ENCODE measurements at regions not wholly inside any gene's neighbourhood (a gene's known extent, or its start where the extent isn't known, plus 50 kb on each side); places are given as distances from the start of the nearest gene placed in this dataset.
"Not testable (repeated sequence)": the region's sequence is repeated elsewhere in the genome, so short reads cannot be mapped to it uniquely, and the experiment has no call there.

- H3K27me3 ChIP-seq (ENCODE audit: insufficient read depth, poor library complexity, severe bottlenecking); H3K36me3 ChIP-seq (ENCODE audit: low read depth); H3K4me3 ChIP-seq (ENCODE audit: severe bottlenecking); H3K4me1 ChIP-seq (ENCODE audit: insufficient read depth, poor library complexity, severe bottlenecking); H3K9me3 ChIP-seq (ENCODE audit: severe bottlenecking); DNase-seq (ENCODE audit: low spot score); ATAC-seq (ENCODE audit: low read depth); H3K27ac ChIP-seq (ENCODE audit: poor library complexity, severe bottlenecking): not testable (repeated sequence)
Measured at GRCh38 chr13:52324831-52325230, 81.1 kb downstream of the THSD1 start.

GRCh38 chr13:52319876-52320275 is 86.1 kb downstream of the THSD1 start:
- no peak overlapping the region for H3K27ac ChIP-seq (ENCODE audit: poor library complexity, severe bottlenecking)
- no peak overlapping the region for H3K4me3 ChIP-seq (ENCODE audit: severe bottlenecking)
- H3K9me3 ChIP-seq (ENCODE audit: severe bottlenecking), result no peaks in the 10 kb centered on the region
- no peak for TF ChIP-seq CTCF (IDR thresholded peaks at IDR 0.05; ENCODE audit: poor library complexity, severe bottlenecking)
- H3K36me3 ChIP-seq (ENCODE audit: low read depth), result no peaks in the 10 kb centered on the region
- ATAC-seq (ENCODE audit: low read depth) (no peak), DNase-seq (ENCODE audit: low spot score) (no peak)
- H3K27me3 ChIP-seq (ENCODE audit: insufficient read depth, poor library complexity, severe bottlenecking), result no peaks in the 10 kb centered on the region
- no peaks in the 10 kb centered on the region for H3K4me1 ChIP-seq (ENCODE audit: insufficient read depth, poor library complexity, severe bottlenecking)

- DNase-seq (ENCODE audit: low spot score); ATAC-seq (ENCODE audit: low read depth); H3K4me1 ChIP-seq (ENCODE audit: insufficient read depth, poor library complexity, severe bottlenecking); H3K4me3 ChIP-seq (ENCODE audit: severe bottlenecking); H3K36me3 ChIP-seq (ENCODE audit: low read depth); H3K27me3 ChIP-seq (ENCODE audit: insufficient read depth, poor library complexity, severe bottlenecking); H3K9me3 ChIP-seq (ENCODE audit: severe bottlenecking); H3K27ac ChIP-seq (ENCODE audit: poor library complexity, severe bottlenecking): not testable (repeated sequence)
Measured at GRCh38 chr13:52309833-52310232, 96.1 kb downstream of the THSD1 start.

- H3K4me1 ChIP-seq (ENCODE audit: insufficient read depth, poor library complexity, severe bottlenecking); H3K27ac ChIP-seq (ENCODE audit: poor library complexity, severe bottlenecking); H3K36me3 ChIP-seq (ENCODE audit: low read depth); ATAC-seq (ENCODE audit: low read depth); H3K4me3 ChIP-seq (ENCODE audit: severe bottlenecking); H3K27me3 ChIP-seq (ENCODE audit: insufficient read depth, poor library complexity, severe bottlenecking); DNase-seq (ENCODE audit: low spot score); H3K9me3 ChIP-seq (ENCODE audit: severe bottlenecking): not testable (repeated sequence)
Measured at GRCh38 chr13:52306336-52306735, 99.6 kb downstream of the THSD1 start.

- H3K27me3 ChIP-seq (ENCODE audit: insufficient read depth, poor library complexity, severe bottlenecking); ATAC-seq (ENCODE audit: low read depth); H3K27ac ChIP-seq (ENCODE audit: poor library complexity, severe bottlenecking); H3K4me3 ChIP-seq (ENCODE audit: severe bottlenecking); H3K36me3 ChIP-seq (ENCODE audit: low read depth); DNase-seq (ENCODE audit: low spot score); H3K9me3 ChIP-seq (ENCODE audit: severe bottlenecking); H3K4me1 ChIP-seq (ENCODE audit: insufficient read depth, poor library complexity, severe bottlenecking): not testable (repeated sequence)
Measured at GRCh38 chr13:52303098-52303497, 102.9 kb downstream of the THSD1 start.

GRCh38 chr13:52302688-52303087 is 103.3 kb downstream of the THSD1 start:
- not testable (repeated sequence) for H3K4me1 ChIP-seq (ENCODE audit: insufficient read depth, poor library complexity, severe bottlenecking); H3K27me3 ChIP-seq (ENCODE audit: insufficient read depth, poor library complexity, severe bottlenecking); ATAC-seq (ENCODE audit: low read depth); H3K36me3 ChIP-seq (ENCODE audit: low read depth); H3K9me3 ChIP-seq (ENCODE audit: severe bottlenecking); H3K4me3 ChIP-seq (ENCODE audit: severe bottlenecking); DNase-seq (ENCODE audit: low spot score); H3K27ac ChIP-seq (ENCODE audit: poor library complexity, severe bottlenecking)

GRCh38 chr13:52301810-52302400 is 104.1 kb downstream of the THSD1 start:
- H3K27ac ChIP-seq (ENCODE audit: poor library complexity, severe bottlenecking); H3K4me3 ChIP-seq (ENCODE audit: severe bottlenecking); DNase-seq (ENCODE audit: low spot score); H3K9me3 ChIP-seq (ENCODE audit: severe bottlenecking); H3K4me1 ChIP-seq (ENCODE audit: insufficient read depth, poor library complexity, severe bottlenecking); ATAC-seq (ENCODE audit: low read depth); H3K36me3 ChIP-seq (ENCODE audit: low read depth); H3K27me3 ChIP-seq (ENCODE audit: insufficient read depth, poor library complexity, severe bottlenecking): not testable (repeated sequence)

GRCh38 chr13:52298079-52298661 is 107.8 kb downstream of the THSD1 start:
- not testable (repeated sequence) for DNase-seq (ENCODE audit: low spot score); ATAC-seq (ENCODE audit: low read depth); H3K27ac ChIP-seq (ENCODE audit: poor library complexity, severe bottlenecking); H3K36me3 ChIP-seq (ENCODE audit: low read depth); H3K9me3 ChIP-seq (ENCODE audit: severe bottlenecking); H3K4me1 ChIP-seq (ENCODE audit: insufficient read depth, poor library complexity, severe bottlenecking); H3K4me3 ChIP-seq (ENCODE audit: severe bottlenecking); H3K27me3 ChIP-seq (ENCODE audit: insufficient read depth, poor library complexity, severe bottlenecking)

GRCh38 chr13:52288891-52289290 is 117.1 kb downstream of the THSD1 start:
- not testable (repeated sequence) for H3K27ac ChIP-seq (ENCODE audit: poor library complexity, severe bottlenecking); ATAC-seq (ENCODE audit: low read depth); H3K9me3 ChIP-seq (ENCODE audit: severe bottlenecking)

GRCh38 chr13:52281387-52281786 is 122.0 kb upstream of the NEK3 start:
- not testable (repeated sequence) for H3K27ac ChIP-seq (ENCODE audit: poor library complexity, severe bottlenecking); H3K4me3 ChIP-seq (ENCODE audit: severe bottlenecking); H3K4me1 ChIP-seq (ENCODE audit: insufficient read depth, poor library complexity, severe bottlenecking); ATAC-seq (ENCODE audit: low read depth); H3K9me3 ChIP-seq (ENCODE audit: severe bottlenecking); DNase-seq (ENCODE audit: low spot score); H3K27me3 ChIP-seq (ENCODE audit: insufficient read depth, poor library complexity, severe bottlenecking); H3K36me3 ChIP-seq (ENCODE audit: low read depth)

More at GRCh38 chr13:52288891-52289290, 117.1 kb downstream of the THSD1 start:
- H3K4me3 ChIP-seq (ENCODE audit: severe bottlenecking); H3K36me3 ChIP-seq (ENCODE audit: low read depth); DNase-seq (ENCODE audit: low spot score); H3K27me3 ChIP-seq (ENCODE audit: insufficient read depth, poor library complexity, severe bottlenecking); H3K4me1 ChIP-seq (ENCODE audit: insufficient read depth, poor library complexity, severe bottlenecking): not testable (repeated sequence)

GRCh38 chr13:52279408-52279807 is 120.0 kb upstream of the NEK3 start:
- H3K27ac ChIP-seq (ENCODE audit: poor library complexity, severe bottlenecking); H3K36me3 ChIP-seq (ENCODE audit: low read depth); H3K27me3 ChIP-seq (ENCODE audit: insufficient read depth, poor library complexity, severe bottlenecking); ATAC-seq (ENCODE audit: low read depth); H3K9me3 ChIP-seq (ENCODE audit: severe bottlenecking); DNase-seq (ENCODE audit: low spot score); H3K4me3 ChIP-seq (ENCODE audit: severe bottlenecking); H3K4me1 ChIP-seq (ENCODE audit: insufficient read depth, poor library complexity, severe bottlenecking): not testable (repeated sequence)

All from RWPE2 (cell line).